Uterus (tissue), 2 donors: ENCODE measurements at regions not wholly inside any gene's neighbourhood (a gene's known extent, or its start where the extent isn't known, plus 50 kb on each side); places are given as distances from the start of the nearest gene placed in this dataset.

Experiments
- CTCF ChIP-seq, 4 experiments: fragments of 200-600 bp in 2 of 4; fragments of 450-650 bp in 2 of 4; sonication (generic) in 2 of 4; IDR thresholded peaks; one replicate each; pipeline ENCODE4 v1.5.1; 2016 to 2019; ENCODE audit warnings: antibody characterized with exemption in 4 of 4, mild to moderate bottlenecking in 2 of 4, moderate library complexity in 1 of 4
- POLR2A ChIP-seq, 2 donors: fragments of 450-650 bp; IDR thresholded peaks; one replicate each; pipeline ENCODE4 v1.6.1; 2016; ENCODE audit warnings: antibody characterized with exemption in 2 of 2, mild to moderate bottlenecking in 1 of 2, moderate library complexity in 1 of 2

DNA sequence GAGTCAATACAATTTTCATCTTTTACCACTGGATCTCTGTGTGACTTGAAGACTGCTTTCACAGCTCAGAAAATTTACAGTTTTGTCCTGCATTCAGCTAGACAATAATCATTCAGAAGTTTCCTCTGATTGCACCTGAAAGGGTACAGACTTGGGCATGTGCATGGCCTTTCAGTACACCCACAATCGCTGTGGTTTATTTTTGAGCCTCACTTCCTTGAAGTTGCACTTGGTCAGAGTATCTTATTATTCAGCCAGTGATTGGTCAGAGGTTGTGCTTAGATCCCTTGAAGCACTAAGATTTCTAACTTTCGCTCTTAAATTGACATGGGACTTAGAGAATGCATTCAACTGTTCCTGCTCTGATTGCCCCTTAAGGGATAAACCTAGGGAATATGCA, 508.2 kb downstream of the FAM181B start:
- no peak for TF ChIP-seq CTCF (IDR thresholded peaks at IDR 0.05)
- TF ChIP-seq POLR2A (IDR thresholded peaks at IDR 0.05) = no peak
